Thyroid gland (tissue), 4 donors: ENCODE measurements at regions not wholly inside any gene's neighbourhood (a gene's known extent, or its start where the extent isn't known, plus 50 kb on each side); places are given as distances from the start of the nearest gene placed in this dataset.

Experiments
- CTCF ChIP-seq, 6 experiments: fragments of 200-600 bp in 3 of 6; fragments of 450-650 bp in 3 of 6; sonication (generic) in 3 of 6; IDR thresholded peaks; one replicate each; pipeline ENCODE4 v1.5.1; 2016 to 2019; ENCODE audit warnings: antibody characterized with exemption in 6 of 6, mild to moderate bottlenecking in 2 of 6, inconsistent platforms in 1 of 6, moderate library complexity in 1 of 6
- POLR2A ChIP-seq, 2 donors: fragments of 450-650 bp; IDR thresholded peaks; one replicate each; pipeline ENCODE4 v1.6.1; 2017; ENCODE audit warnings: antibody characterized with exemption in 2 of 2, mild to moderate bottlenecking in 2 of 2, moderate library complexity in 1 of 2

GRCh38 chr6:139841794-139842215, 467.4 kb upstream of the CITED2 start:
- no peak for TF ChIP-seq POLR2A (IDR thresholded peaks at IDR 0.05)
- no peak for TF ChIP-seq CTCF (IDR thresholded peaks at IDR 0.05)
